GM12878 (cell line): ENCODE measurements at regions not wholly inside any gene's neighbourhood (a gene's known extent, or its start where the extent isn't known, plus 50 kb on each side); places are given as distances from the start of the nearest gene placed in this dataset.
A peak's percentile ranks its signal among the peaks of the same experiment; 100 is the strongest.

ENCODE experiments used
- ATAC-seq: fragments of 200-7000 bp; cut with Tn5 transposase; 3 replicates; pipeline ENCODE4 v1.9.1; 2020; ENCODE audit warnings: mild to moderate bottlenecking, moderate library complexity
- BruUV-seq: library from RNA; stranded (reverse); fragments of 400-500 nt; replicated peaks from 2 replicates; lab custom pipeline; 2021; lab: Mats Ljungman, UMichigan
- CTCF ChIA-PET: fragments of 300-600 bp; sonication (Branson Sonifier 250); formaldehyde crosslinking; extraction: SDS; loops from one replicate; lab custom pipeline; 2021; ENCODE audit warnings: inconsistent platforms; lab: Yijun Ruan, JAX
- POLR2A ChIA-PET: fragments of 350-600 bp; formaldehyde crosslinking; extraction: SDS; loops from one replicate; lab custom pipeline; 2021; ENCODE audit warnings: inconsistent platforms; lab: Charles Lee
- RAD21 ChIA-PET: fragments of 300-600 bp; sonication (Branson Sonifier 250); formaldehyde crosslinking; loops from one replicate; lab custom pipeline; 2023; ENCODE audit warnings: antibody characterized with exemption; ENCODE audit not compliant: unreplicated experiment; lab: Charles Lee
- SMC1A ChIA-PET: fragments of 300-600 bp; sonication (Branson Sonifier 250); formaldehyde crosslinking; loops from one replicate; lab custom pipeline; 2023; ENCODE audit not compliant: unreplicated experiment, uncharacterized antibody; lab: Charles Lee
- DNase-seq: peaks from one replicate; pipeline ENCODE4 v3.0.0-alpha.2; 2011; ENCODE audit warnings: low read depth, low spot score
- FAIRE-seq: peaks from 3 replicates; lab custom pipeline; 2011; peaks lifted over from hg19 to GRCh38; lab: Jason Lieb, UNC
- H2AFZ ChIP-seq: 2 replicates; pipeline ENCODE4 v1.6.0; 2011; ENCODE audit warnings: low read depth, low read length, control low read depth; ENCODE audit not compliant: control insufficient read depth
- H3K27ac ChIP-seq: 2 replicates; pipeline ENCODE4 v1.5.1; 2011; ENCODE audit warnings: control low read depth; ENCODE audit not compliant: control insufficient read depth, insufficient read depth
- H3K27me3 ChIP-seq, 2 experiments: replicated peaks in 1 of 2; 2 replicates each; pipeline versions ENCODE4 v1.6.0 to v1.6.1; 2011; ENCODE audit warnings: low read length in 1 of 2; ENCODE audit not compliant: control insufficient read depth in 2 of 2, insufficient read depth in 2 of 2
- H3K36me3 ChIP-seq, 2 experiments: 2 replicates each; pipeline ENCODE4 v1.5.1; 2011; ENCODE audit warnings: low read length in 1 of 2; ENCODE audit not compliant: control insufficient read depth in 2 of 2, insufficient read depth in 2 of 2
- H3K4me1 ChIP-seq: 2 replicates; pipeline ENCODE4 v1.6.1; 2011; ENCODE audit warnings: mild to moderate bottlenecking, low read length, moderate library complexity, mixed read lengths; ENCODE audit not compliant: control insufficient read depth, insufficient read depth
- H3K4me2 ChIP-seq: 2 replicates; pipeline ENCODE4 v1.6.0; 2011; ENCODE audit warnings: control low read depth; ENCODE audit not compliant: control insufficient read depth, insufficient read depth
- H3K4me3 ChIP-seq: fragments of 200-600 bp; sonication (generic); 2 replicates; pipeline ENCODE4 v1.5.1; 2016
- H3K79me2 ChIP-seq: 2 replicates; pipeline ENCODE4 v1.6.0; 2011; ENCODE audit warnings: low read length; ENCODE audit not compliant: control insufficient read depth, insufficient read depth
- H3K9ac ChIP-seq: 2 replicates; pipeline ENCODE4 v1.8.0; 2011; ENCODE audit warnings: low read length, control low read depth, mixed read lengths; ENCODE audit not compliant: control insufficient read depth, insufficient read depth
- H3K9me3 ChIP-seq: replicated peaks from 3 replicates; pipeline ENCODE4 v1.5.1; 2011; ENCODE audit warnings: mild to moderate bottlenecking, low read length; ENCODE audit not compliant: control insufficient read depth, insufficient read depth
- H4K20me1 ChIP-seq: 2 replicates; pipeline ENCODE4 v1.6.0; 2011; ENCODE audit not compliant: control insufficient read depth, insufficient read depth
- JUNB ChIP-seq: IDR thresholded peaks from 2 replicates; pipeline ENCODE4 v1.6.1; 2016; ENCODE audit warnings: antibody characterized with exemption, mild to moderate bottlenecking
- RELA ChIP-seq: fragments of 450-650 bp; IDR thresholded peaks from 2 replicates; pipeline ENCODE4 v1.8.0; 2014; ENCODE audit warnings: borderline replicate concordance; ENCODE audit not compliant: partially characterized antibody
- WGBS: methylation state at CpG from one replicate; pipeline ENCODE4 v1.1.6; 2016; ENCODE audit warnings: low lambda C conversion rate; ENCODE audit not compliant: insufficient replicate concordance, insufficient coverage; ENCODE audit errors: missing lambda C conversion rate; 5-methylcytosine and 5-hydroxymethylcytosine counted together
- in situ Hi-C: fragments of 300-500 bp; cut with MboI; formaldehyde crosslinking; loops from 9 replicates; pipeline ENCODE4 v1.14.3; 2018; ENCODE audit warnings: mixed read lengths
- intact Hi-C: fragments of 100-400 bp; cut with micrococcal nuclease; formaldehyde crosslinking; loops from one replicate; pipeline ENCODE4 v1.14.2; 2022; ENCODE audit not compliant: unreplicated experiment
- TF ChIP-seq, protein P1 (sequence below): IDR thresholded peaks from 2 replicates; pipeline ENCODE4 v1.6.1; 2012; ENCODE audit warnings: low read depth, low read length, improper control_type of control experiment
- TF ChIP-seq, protein P2 (sequence below): fragments of 450-650 bp; IDR thresholded peaks from 2 replicates; pipeline ENCODE4 v1.6.1; 2018; ENCODE audit warnings: mild to moderate bottlenecking, low read depth, moderate library complexity; ENCODE audit not compliant: partially characterized antibody

DNA sequence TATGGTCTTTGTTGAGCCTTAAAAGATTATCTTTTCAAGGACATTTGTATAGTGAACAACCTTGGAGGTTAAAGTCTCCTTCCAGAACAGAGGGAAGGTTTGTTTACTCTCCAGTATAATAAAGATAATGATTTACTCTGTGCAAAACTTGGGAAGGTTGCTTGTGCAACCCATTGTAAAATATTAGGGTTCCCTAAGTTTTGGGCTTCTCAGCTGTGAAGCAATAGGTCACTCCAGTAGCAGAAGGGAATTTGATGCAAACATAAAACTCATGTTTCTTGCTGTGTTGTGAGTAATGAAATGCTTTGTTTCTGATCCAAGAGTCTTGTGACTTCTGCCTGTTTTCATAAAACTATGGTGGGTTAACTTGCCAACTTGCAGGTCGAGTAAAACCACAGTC is 177.5 kb downstream of the SUCNR1 start (continued):
- TF ChIP-seq, protein P1, sequence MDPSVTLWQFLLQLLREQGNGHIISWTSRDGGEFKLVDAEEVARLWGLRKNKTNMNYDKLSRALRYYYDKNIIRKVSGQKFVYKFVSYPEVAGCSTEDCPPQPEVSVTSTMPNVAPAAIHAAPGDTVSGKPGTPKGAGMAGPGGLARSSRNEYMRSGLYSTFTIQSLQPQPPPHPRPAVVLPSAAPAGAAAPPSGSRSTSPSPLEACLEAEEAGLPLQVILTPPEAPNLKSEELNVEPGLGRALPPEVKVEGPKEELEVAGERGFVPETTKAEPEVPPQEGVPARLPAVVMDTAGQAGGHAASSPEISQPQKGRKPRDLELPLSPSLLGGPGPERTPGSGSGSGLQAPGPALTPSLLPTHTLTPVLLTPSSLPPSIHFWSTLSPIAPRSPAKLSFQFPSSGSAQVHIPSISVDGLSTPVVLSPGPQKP, result no peak

DNA sequence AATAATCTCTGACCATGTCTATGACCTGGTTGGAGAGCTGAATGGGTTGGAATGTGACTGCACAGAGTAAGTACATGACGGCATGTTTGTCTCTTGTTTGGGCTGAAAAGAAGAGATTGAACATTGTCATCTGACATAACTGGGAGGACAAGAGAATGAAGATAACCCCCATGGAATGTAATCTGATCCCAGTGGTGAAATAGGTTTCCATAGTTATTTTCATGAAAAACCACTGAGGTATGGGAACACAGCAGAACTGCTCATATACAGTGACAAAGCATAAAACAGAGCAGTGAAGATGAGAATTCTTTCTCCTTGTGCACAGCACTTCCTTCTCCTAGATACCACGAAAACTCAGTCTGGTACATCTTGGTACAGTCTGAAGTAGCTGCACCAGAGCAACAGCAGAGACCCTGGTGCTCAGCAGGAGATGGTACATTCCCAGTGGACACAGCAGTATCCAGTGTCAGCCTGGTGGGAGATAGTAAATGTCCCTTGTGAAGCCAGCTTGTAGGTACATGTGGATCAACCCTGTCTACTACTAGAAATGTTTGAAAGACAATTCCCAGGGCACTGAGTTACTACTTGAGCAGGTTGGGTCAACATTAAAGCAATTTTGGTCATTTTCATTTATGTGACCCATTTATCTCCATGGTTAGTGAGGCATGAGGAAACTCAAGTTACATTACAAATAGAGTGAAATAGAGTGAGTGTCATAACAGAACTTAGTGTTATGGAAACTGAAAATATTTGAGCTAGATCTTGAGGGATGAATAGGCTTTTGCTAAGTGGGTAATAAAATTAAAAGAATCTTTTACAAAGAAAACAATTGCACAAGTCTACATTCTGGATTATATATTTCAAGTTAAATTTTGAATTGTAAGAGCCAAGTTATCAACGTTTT is 178.3 kb downstream of the SUCNR1 start:
- Histone ChIP-seq H2AFZ (peak overlapping the region; percentile 49), H3K9ac (no peak overlapping the region), H3K36me3 (no peaks in the 10 kb centered on the region), H3K27ac (no peak overlapping the region), H3K4me1 (peaks cover 4% of the 10 kb centered on the region), H3K4me2 (no peak overlapping the region), H3K4me3 (no peak overlapping the region), H3K27me3 (no peaks in the 10 kb centered on the region), H3K9me3 (no peaks in the 10 kb centered on the region; the same call in 2 of the 3 replicates), H3K79me2 (no peaks in the 10 kb centered on the region), H4K20me1 (no peaks in the 10 kb centered on the region)
- ChIA-PET SMC1A (interaction anchor here (1.7 kb wide), 1 partner anchor 327 kb away, joined by 3 read pairs; no protein-coding TSS in a partner anchor), CTCF (interaction anchor here (1.0 kb wide), 1 partner anchor 132 kb away, joined by 3 read pairs; no protein-coding TSS in a partner anchor), POLR2A (no interaction called here), RAD21 (interaction anchor here (1.2 kb wide), 1 partner anchor 9 kb away, joined by 4 read pairs; no protein-coding TSS in a partner anchor)
- FAIRE-seq (peak; percentile 41), DNase-seq (no peak), ATAC-seq (peak; percentile 87)
- in situ Hi-C loops, result no loop called here
- intact Hi-C loops, result no loop called here
- TF ChIP-seq JUNB (peak; percentile 67), RELA (no peak)
- TF ChIP-seq, protein P2, sequence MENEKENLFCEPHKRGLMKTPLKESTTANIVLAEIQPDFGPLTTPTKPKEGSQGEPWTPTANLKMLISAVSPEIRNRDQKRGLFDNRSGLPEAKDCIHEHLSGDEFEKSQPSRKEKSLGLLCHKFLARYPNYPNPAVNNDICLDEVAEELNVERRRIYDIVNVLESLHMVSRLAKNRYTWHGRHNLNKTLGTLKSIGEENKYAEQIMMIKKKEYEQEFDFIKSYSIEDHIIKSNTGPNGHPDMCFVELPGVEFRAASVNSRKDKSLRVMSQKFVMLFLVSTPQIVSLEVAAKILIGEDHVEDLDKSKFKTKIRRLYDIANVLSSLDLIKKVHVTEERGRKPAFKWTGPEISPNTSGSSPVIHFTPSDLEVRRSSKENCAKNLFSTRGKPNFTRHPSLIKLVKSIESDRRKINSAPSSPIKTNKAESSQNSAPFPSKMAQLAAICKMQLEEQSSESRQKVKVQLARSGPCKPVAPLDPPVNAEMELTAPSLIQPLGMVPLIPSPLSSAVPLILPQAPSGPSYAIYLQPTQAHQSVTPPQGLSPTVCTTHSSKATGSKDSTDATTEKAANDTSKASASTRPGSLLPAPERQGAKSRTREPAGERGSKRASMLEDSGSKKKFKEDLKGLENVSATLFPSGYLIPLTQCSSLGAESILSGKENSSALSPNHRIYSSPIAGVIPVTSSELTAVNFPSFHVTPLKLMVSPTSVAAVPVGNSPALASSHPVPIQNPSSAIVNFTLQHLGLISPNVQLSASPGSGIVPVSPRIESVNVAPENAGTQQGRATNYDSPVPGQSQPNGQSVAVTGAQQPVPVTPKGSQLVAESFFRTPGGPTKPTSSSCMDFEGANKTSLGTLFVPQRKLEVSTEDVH, result no peak
- no TSS peak for BruUV-seq
- 65% methylated on average over 3 of the region's 3 CpGs for WGBS
